HCT116 (cell line): ENCODE measurements at regions not wholly inside any gene's neighbourhood (a gene's known extent, or its start where the extent isn't known, plus 50 kb on each side); places are given as distances from the start of the nearest gene placed in this dataset.

Experiments used
- EZH2 ChIP-seq: fragments of 200-600 bp; sonication (generic); IDR thresholded peaks from 2 replicates; pipeline ENCODE4 v1.6.1; 2017; ENCODE audit warnings: antibody characterized with exemption, mixed run types
- EZH2phosphoT487 ChIP-seq: fragments of 200-600 bp; IDR thresholded peaks from 2 replicates; pipeline ENCODE4 v1.6.1; 2018; ENCODE audit warnings: antibody characterized with exemption, borderline replicate concordance
- JUND ChIP-seq: IDR thresholded peaks from 2 replicates; pipeline ENCODE4 v1.6.1; 2012
- POLR2A ChIP-seq: IDR thresholded peaks from 2 replicates; pipeline ENCODE4 v1.7.0; 2011; ENCODE audit warnings: borderline replicate concordance; ENCODE audit not compliant: insufficient read depth, insufficient read length; ENCODE audit errors: extremely low read depth
- POLR2AphosphoS5 ChIP-seq: IDR thresholded peaks from 2 replicates; pipeline ENCODE4 v1.6.1; 2011; ENCODE audit warnings: mild to moderate bottlenecking, low read depth, low read length, moderate library complexity
- RAD21 ChIP-seq: IDR thresholded peaks from 2 replicates; pipeline ENCODE4 v1.6.1; 2012; ENCODE audit warnings: low read depth, mild to moderate bottlenecking
- REST ChIP-seq: IDR thresholded peaks from 2 replicates; pipeline ENCODE4 v1.6.1; 2012; ENCODE audit warnings: low read depth
- SIN3A ChIP-seq: IDR thresholded peaks from 2 replicates; pipeline ENCODE4 v1.6.1; 2012; ENCODE audit warnings: low read depth
- SRF ChIP-seq: IDR thresholded peaks from 2 replicates; pipeline ENCODE4 v1.6.1; 2012; ENCODE audit warnings: low read depth
- YY1 ChIP-seq: IDR thresholded peaks from 2 replicates; pipeline ENCODE4 v1.6.1; 2011; ENCODE audit warnings: low read length, low read depth, moderate library complexity, mild to moderate bottlenecking; ENCODE audit not compliant: insufficient replicate concordance; ENCODE audit errors: extremely low read depth
- TF ChIP-seq, protein P1 (sequence below), 3 experiments: fragments of 200-600 bp in 1 of 3; sonication (generic) in 1 of 3; IDR thresholded peaks in 2 of 3; conservative IDR thresholded peaks in 1 of 3; 2 replicates each; pipeline ENCODE4 v1.5.1; 2012 to 2017; ENCODE audit warnings: low read depth in 2 of 3, low read length in 2 of 3, antibody characterized with exemption in 1 of 3, borderline replicate concordance in 1 of 3, control low read depth in 1 of 3, mild to moderate bottlenecking in 1 of 3, mixed read lengths in 1 of 3, mixed run types in 1 of 3, moderate library complexity in 1 of 3; ENCODE audit not compliant: insufficient read depth in 1 of 3
- TF ChIP-seq, protein P2 (sequence below): IDR thresholded peaks from 2 replicates; pipeline ENCODE4 v1.6.1; 2012
- TF ChIP-seq, protein P3 (sequence below): IDR thresholded peaks from 2 replicates; pipeline ENCODE4 v1.6.1; 2012

GRCh38 chr17:72305472-72305871 is 184.7 kb downstream of the SOX9 start:
- TF ChIP-seq, protein P1, sequence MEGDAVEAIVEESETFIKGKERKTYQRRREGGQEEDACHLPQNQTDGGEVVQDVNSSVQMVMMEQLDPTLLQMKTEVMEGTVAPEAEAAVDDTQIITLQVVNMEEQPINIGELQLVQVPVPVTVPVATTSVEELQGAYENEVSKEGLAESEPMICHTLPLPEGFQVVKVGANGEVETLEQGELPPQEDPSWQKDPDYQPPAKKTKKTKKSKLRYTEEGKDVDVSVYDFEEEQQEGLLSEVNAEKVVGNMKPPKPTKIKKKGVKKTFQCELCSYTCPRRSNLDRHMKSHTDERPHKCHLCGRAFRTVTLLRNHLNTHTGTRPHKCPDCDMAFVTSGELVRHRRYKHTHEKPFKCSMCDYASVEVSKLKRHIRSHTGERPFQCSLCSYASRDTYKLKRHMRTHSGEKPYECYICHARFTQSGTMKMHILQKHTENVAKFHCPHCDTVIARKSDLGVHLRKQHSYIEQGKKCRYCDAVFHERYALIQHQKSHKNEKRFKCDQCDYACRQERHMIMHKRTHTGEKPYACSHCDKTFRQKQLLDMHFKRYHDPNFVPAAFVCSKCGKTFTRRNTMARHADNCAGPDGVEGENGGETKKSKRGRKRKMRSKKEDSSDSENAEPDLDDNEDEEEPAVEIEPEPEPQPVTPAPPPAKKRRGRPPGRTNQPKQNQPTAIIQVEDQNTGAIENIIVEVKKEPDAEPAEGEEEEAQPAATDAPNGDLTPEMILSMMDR (IDR thresholded peaks at IDR 0.05 in 2 of 3, conservative IDR thresholded peaks at IDR 0.05 in 1 of 3; ENCODE audit: borderline replicate concordance in 1 of 3, insufficient read depth in 1 of 3, low read depth in 2 of 3, low read length in 2 of 3), result no peak
- TF ChIP-seq REST (no peak), SRF (no peak), EZH2phosphoT487 (no peak), POLR2A (no peak), EZH2 (no peak), JUND (no peak), YY1 (no peak), POLR2AphosphoS5 (no peak), SIN3A (no peak), RAD21 (no peak)
- TF ChIP-seq, protein P2, sequence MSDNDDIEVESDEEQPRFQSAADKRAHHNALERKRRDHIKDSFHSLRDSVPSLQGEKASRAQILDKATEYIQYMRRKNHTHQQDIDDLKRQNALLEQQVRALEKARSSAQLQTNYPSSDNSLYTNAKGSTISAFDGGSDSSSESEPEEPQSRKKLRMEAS, result no peak
- TF ChIP-seq, protein P3, sequence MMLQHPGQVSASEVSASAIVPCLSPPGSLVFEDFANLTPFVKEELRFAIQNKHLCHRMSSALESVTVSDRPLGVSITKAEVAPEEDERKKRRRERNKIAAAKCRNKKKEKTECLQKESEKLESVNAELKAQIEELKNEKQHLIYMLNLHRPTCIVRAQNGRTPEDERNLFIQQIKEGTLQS, result no peak
